ENCODE measurements at regions not wholly inside any gene's neighbourhood (a gene's known extent, or its start where the extent isn't known, plus 50 kb on each side); places are given as distances from the start of the nearest gene placed in this dataset.

DNA sequence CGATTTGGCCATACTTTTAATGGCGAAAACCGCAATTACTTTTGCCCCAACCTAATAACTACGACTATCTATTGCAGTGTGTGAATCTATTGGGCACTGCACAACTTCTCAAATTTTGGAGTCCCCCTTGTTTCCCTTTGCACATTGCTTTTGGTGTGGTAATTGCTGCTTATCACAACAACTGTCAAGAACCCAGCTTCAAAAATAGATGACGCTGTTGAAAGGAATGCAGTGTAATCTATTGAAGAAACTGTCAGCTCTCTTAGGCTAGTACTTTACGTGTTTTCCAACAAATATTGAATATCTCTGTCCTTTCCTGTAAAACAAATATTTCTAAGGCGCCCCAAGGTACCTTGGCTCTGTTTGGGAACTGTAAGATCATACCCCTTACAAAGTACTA lies 222.8 kb upstream of the UBE2E2 start:
- TF ChIP-seq, protein P1, sequence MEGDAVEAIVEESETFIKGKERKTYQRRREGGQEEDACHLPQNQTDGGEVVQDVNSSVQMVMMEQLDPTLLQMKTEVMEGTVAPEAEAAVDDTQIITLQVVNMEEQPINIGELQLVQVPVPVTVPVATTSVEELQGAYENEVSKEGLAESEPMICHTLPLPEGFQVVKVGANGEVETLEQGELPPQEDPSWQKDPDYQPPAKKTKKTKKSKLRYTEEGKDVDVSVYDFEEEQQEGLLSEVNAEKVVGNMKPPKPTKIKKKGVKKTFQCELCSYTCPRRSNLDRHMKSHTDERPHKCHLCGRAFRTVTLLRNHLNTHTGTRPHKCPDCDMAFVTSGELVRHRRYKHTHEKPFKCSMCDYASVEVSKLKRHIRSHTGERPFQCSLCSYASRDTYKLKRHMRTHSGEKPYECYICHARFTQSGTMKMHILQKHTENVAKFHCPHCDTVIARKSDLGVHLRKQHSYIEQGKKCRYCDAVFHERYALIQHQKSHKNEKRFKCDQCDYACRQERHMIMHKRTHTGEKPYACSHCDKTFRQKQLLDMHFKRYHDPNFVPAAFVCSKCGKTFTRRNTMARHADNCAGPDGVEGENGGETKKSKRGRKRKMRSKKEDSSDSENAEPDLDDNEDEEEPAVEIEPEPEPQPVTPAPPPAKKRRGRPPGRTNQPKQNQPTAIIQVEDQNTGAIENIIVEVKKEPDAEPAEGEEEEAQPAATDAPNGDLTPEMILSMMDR (IDR thresholded peaks at IDR 0.05): no peak
- TF ChIP-seq POLR2A (IDR thresholded peaks at IDR 0.05): no peak
- TF ChIP-seq POLR2AphosphoS5 (IDR thresholded peaks at IDR 0.05): no peak
- no peak for TF ChIP-seq EP300 (IDR thresholded peaks at IDR 0.05; ENCODE audit: low read depth)
